ENCODE measurements at regions not wholly inside any gene's neighbourhood (a gene's known extent, or its start where the extent isn't known, plus 50 kb on each side); places are given as distances from the start of the nearest gene placed in this dataset.

DNA sequence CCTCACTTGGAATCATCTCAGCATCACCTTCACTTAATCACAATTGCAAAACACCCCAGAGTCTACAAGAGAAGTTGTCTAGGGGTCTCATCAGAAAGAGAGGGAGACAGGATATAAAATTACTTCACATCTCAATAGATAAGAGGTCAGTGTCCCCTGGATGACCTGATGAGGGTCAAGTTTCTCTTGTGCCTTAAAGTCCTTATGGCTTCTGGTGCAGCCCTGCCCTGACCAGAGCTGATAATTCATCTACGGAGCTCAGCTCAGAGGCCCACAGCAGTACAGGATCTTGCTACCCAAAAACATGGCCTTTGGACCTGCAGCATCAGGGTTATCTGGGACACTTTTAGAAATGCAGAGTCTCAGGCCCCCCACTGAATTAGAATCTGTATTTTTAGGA, 111.1 kb upstream of the GLI3 start:
- BruUV-seq (replicated peaks): no TSS peak
- ATAC-seq (no peak), DNase-seq (ENCODE audit: extremely low read depth in 1 of 4, low spot score in 3 of 4) (no peak), FAIRE-seq (no peak)
- Histone ChIP-seq H2AFZ (ENCODE audit: low read depth, low read length) (no peak overlapping the region), H3K9ac (ENCODE audit: insufficient read depth in 1 of 2, low read depth in 2 of 2, low read length in 2 of 2) (no peak overlapping the region), H3K36me3 (ENCODE audit: control insufficient read depth, insufficient read depth, low read length) (no peaks in the 10 kb centered on the region), H3K27ac (ENCODE audit: extremely low read depth, low read depth, low read length) (no peak overlapping the region), H3K4me3 (no peak overlapping the region), H3K4me2 (ENCODE audit: insufficient read depth, low read length) (no peak overlapping the region), H3K4me1 (replicated peaks in 1 of 2; ENCODE audit: control insufficient read depth in 2 of 2, insufficient read depth in 2 of 2, low read length in 2 of 2) (no peaks in the 10 kb centered on the region), H3K9me1 (ENCODE audit: control insufficient read depth, insufficient read depth, low read length) (no peaks in the 10 kb centered on the region), H3K79me2 (ENCODE audit: control insufficient read depth, insufficient read depth, low read length) (no peaks in the 10 kb centered on the region), H3K27me3 (ENCODE audit: control insufficient read depth in 2 of 2, insufficient read depth in 2 of 2, low read length in 2 of 2) (no peaks in the 10 kb centered on the region), H3K9me3 (replicated peaks; ENCODE audit: control insufficient read depth, insufficient read depth, low read depth, low read length) (no peaks in the 10 kb centered on the region), H4K20me1 (replicated peaks; ENCODE audit: control insufficient read depth, insufficient read depth, low read length) (no peaks in the 10 kb centered on the region; the same call in 1 of the 2 replicates)
- intact Hi-C loops (cut with micrococcal nuclease) (no loop called here), in situ Hi-C loops (cut with MboI) (no loop called here)
- 0% methylated on average over 1 of the region's 1 CpG for WGBS (ENCODE audit: insufficient coverage, low coverage, missing lambda C conversion rate)
- ChIA-PET CTCF (ENCODE audit: low intra/inter-chr PET ratio) (no interaction called here), POLR2A (no interaction called here)
- TF ChIP-seq ZNF586 (CRISPR knock-in tag; conservative IDR thresholded peaks at IDR 0.05): no peak
- TF ChIP-seq, protein P1, sequence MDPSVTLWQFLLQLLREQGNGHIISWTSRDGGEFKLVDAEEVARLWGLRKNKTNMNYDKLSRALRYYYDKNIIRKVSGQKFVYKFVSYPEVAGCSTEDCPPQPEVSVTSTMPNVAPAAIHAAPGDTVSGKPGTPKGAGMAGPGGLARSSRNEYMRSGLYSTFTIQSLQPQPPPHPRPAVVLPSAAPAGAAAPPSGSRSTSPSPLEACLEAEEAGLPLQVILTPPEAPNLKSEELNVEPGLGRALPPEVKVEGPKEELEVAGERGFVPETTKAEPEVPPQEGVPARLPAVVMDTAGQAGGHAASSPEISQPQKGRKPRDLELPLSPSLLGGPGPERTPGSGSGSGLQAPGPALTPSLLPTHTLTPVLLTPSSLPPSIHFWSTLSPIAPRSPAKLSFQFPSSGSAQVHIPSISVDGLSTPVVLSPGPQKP (CRISPR knock-in tag; IDR thresholded peaks at IDR 0.05): no peak
- no peak for TF ChIP-seq HIVEP1 (CRISPR knock-in tag; IDR thresholded peaks at IDR 0.05)
- no peak for TF ChIP-seq HMG20A (CRISPR knock-in tag; conservative IDR thresholded peaks at IDR 0.05)

DNA sequence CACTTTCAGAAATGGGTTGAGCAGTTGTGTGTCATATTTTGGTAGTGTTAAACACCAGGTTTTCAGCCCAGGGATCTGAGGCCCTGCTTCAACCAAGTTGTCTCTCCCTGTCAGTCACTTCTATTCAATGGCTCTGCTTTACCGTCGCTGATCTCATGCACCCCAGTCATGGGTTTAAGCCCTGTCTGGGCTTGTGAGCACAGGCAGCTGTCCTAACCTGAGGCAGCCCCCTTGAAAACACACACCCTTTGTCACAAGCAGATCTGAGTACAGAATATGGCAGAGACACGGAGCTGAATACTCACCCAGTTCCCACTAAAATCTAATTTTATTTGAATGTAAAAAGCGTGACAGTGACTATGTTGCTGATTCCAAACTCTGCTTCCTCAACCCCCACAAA, 110.6 kb upstream of the GLI3 start:
- H3K9me3 ChIP-seq (replicated peaks; ENCODE audit: control insufficient read depth, insufficient read depth, low read depth, low read length): no peaks in the 10 kb centered on the region
- CTCF ChIA-PET (ENCODE audit: low intra/inter-chr PET ratio): no interaction called here
- no peaks in the 10 kb centered on the region for H3K27me3 ChIP-seq (ENCODE audit: control insufficient read depth in 2 of 2, insufficient read depth in 2 of 2, low read length in 2 of 2)
- no peaks in the 10 kb centered on the region for H3K36me3 ChIP-seq (ENCODE audit: control insufficient read depth, insufficient read depth, low read length)
- H3K27ac ChIP-seq (ENCODE audit: extremely low read depth, low read depth, low read length): no peak overlapping the region
- H4K20me1 ChIP-seq (replicated peaks; ENCODE audit: control insufficient read depth, insufficient read depth, low read length): no peaks in the 10 kb centered on the region; the same call in 1 of the 2 replicates
- POLR2A ChIA-PET: no interaction called here
- no peak for ATAC-seq
- H2AFZ ChIP-seq (ENCODE audit: low read depth, low read length): no peak overlapping the region
- in situ Hi-C loops (cut with MboI) (no loop called here), intact Hi-C loops (cut with micrococcal nuclease) (no loop called here)
- BruUV-seq (replicated peaks): no TSS peak
- H3K4me1 ChIP-seq (replicated peaks in 1 of 2; ENCODE audit: control insufficient read depth in 2 of 2, insufficient read depth in 2 of 2, low read length in 2 of 2): no peaks in the 10 kb centered on the region
- no peak overlapping the region for H3K9ac ChIP-seq (ENCODE audit: insufficient read depth in 1 of 2, low read depth in 2 of 2, low read length in 2 of 2)
- H3K4me2 ChIP-seq (ENCODE audit: insufficient read depth, low read length): no peak overlapping the region
- WGBS (ENCODE audit: insufficient coverage, low coverage, missing lambda C conversion rate): 0% methylated on average over 4 of the region's 4 CpGs
- no peaks in the 10 kb centered on the region for H3K9me1 ChIP-seq (ENCODE audit: control insufficient read depth, insufficient read depth, low read length)
- H3K4me3 ChIP-seq: no peak overlapping the region
- no peaks in the 10 kb centered on the region for H3K79me2 ChIP-seq (ENCODE audit: control insufficient read depth, insufficient read depth, low read length)
- FAIRE-seq: no peak
- no peak for DNase-seq (ENCODE audit: extremely low read depth in 1 of 4, low spot score in 3 of 4)
- TF ChIP-seq RBM25 (IDR thresholded peaks at IDR 0.05; ENCODE audit: low read depth, low read length, severe bottlenecking) (no peak), PYGO2 (tag; IDR thresholded peaks at IDR 0.05) (no peak), KLF6 (CRISPR knock-in tag; IDR thresholded peaks at IDR 0.05; ENCODE audit: borderline replicate concordance) (no peak), ZNF174 (CRISPR knock-in tag; IDR thresholded peaks at IDR 0.05) (no peak), HDAC1 (IDR thresholded peaks at IDR 0.05) (no peak), BACH1 (tag; IDR thresholded peaks at IDR 0.05) (no peak), MCM5 (IDR thresholded peaks at IDR 0.05; ENCODE audit: low read depth) (no peak), SP2 (IDR thresholded peaks at IDR 0.05; ENCODE audit: extremely low read depth, low read depth, low read length, poor library complexity, severe bottlenecking) (no peak), ETV1 (tag; conservative IDR thresholded peaks at IDR 0.05; ENCODE audit: low read depth) (no peak), BRD9 (IDR thresholded peaks at IDR 0.05; ENCODE audit: low read depth, partially characterized antibody) (no peak), ZNF316 (IDR thresholded peaks at IDR 0.05) (no peak)
- TF ChIP-seq, protein P2, sequence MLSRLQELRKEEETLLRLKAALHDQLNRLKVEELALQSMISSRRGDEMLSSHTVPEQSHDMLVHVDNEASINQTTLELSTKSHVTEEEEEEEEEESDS (CRISPR knock-in tag; IDR thresholded peaks at IDR 0.05): no peak
- TF ChIP-seq, protein P3, sequence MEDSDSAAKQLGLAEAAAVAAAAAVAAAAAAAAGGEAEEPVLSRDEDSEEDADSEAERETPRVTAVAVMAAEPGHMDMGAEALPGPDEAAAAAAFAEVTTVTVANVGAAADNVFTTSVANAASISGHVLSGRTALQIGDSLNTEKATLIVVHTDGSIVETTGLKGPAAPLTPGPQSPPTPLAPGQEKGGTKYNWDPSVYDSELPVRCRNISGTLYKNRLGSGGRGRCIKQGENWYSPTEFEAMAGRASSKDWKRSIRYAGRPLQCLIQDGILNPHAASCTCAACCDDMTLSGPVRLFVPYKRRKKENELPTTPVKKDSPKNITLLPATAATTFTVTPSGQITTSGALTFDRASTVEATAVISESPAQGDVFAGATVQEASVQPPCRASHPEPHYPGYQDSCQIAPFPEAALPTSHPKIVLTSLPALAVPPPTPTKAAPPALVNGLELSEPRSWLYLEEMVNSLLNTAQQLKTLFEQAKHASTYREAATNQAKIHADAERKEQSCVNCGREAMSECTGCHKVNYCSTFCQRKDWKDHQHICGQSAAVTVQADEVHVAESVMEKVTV (CRISPR knock-in tag; IDR thresholded peaks at IDR 0.05): no peak

Measured in K562 (cell line).